ENCODE measurements at regions not wholly inside any gene's neighbourhood (a gene's known extent, or its start where the extent isn't known, plus 50 kb on each side); places are given as distances from the start of the nearest gene placed in this dataset.

DNA sequence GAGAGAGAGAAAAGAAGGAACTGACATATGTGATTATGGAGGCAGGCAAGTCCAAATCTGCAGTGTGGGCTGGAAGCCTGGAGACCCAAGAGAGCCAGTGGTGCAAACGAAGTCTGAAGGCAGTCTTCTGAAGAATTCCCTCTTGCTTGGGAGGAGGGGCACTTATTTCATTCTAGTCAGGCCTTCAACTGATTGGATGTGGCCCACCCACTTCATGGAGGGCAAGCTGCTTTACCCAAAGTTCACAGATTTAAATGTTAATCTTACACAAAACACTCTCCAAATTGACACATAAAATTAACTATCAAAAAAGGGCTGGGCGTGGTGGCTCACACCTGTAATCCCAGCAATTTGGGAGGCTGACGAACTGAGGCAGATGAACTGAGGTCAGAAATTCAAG, 103.5 kb upstream of the RAB3GAP2 start:
- TF ChIP-seq POLR2A (IDR thresholded peaks at IDR 0.05) (no peak), POLR2AphosphoS5 (IDR thresholded peaks at IDR 0.05) (no peak)
- TF ChIP-seq, protein P1, sequence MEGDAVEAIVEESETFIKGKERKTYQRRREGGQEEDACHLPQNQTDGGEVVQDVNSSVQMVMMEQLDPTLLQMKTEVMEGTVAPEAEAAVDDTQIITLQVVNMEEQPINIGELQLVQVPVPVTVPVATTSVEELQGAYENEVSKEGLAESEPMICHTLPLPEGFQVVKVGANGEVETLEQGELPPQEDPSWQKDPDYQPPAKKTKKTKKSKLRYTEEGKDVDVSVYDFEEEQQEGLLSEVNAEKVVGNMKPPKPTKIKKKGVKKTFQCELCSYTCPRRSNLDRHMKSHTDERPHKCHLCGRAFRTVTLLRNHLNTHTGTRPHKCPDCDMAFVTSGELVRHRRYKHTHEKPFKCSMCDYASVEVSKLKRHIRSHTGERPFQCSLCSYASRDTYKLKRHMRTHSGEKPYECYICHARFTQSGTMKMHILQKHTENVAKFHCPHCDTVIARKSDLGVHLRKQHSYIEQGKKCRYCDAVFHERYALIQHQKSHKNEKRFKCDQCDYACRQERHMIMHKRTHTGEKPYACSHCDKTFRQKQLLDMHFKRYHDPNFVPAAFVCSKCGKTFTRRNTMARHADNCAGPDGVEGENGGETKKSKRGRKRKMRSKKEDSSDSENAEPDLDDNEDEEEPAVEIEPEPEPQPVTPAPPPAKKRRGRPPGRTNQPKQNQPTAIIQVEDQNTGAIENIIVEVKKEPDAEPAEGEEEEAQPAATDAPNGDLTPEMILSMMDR (IDR thresholded peaks at IDR 0.05), result no peak
